GM18499 (cell line): ENCODE measurements at regions not wholly inside any gene's neighbourhood (a gene's known extent, or its start where the extent isn't known, plus 50 kb on each side); places are given as distances from the start of the nearest gene placed in this dataset.

ENCODE experiments used
- ATAC-seq: cut with Tn5 transposase; IDR thresholded peaks from one replicate; pipeline ENCODE4 v1.9.1; 2021; ENCODE audit warnings: moderate number of reproducible peaks; ENCODE audit not compliant: insufficient read depth, unreplicated experiment

GRCh38 chr3:118682921-118683320, 351.7 kb downstream of the IGSF11 start:
- no peak for ATAC-seq

- ATAC-seq = no peak
These were observed 351.0 kb downstream of the IGSF11 start for GRCh38 chr3:118683636-118684035.

- ATAC-seq = no peak
These were observed 346.2 kb downstream of the IGSF11 start for GRCh38 chr3:118688396-118688884.

GRCh38 chr3:118692416-118692815, 342.2 kb downstream of the IGSF11 start:
- ATAC-seq = no peak

GRCh38 chr3:118705487-118706219, 329.0 kb downstream of the IGSF11 start:
- ATAC-seq = no peak

GRCh38 chr3:118707991-118708390, 326.7 kb downstream of the IGSF11 start:
- ATAC-seq = no peak

- ATAC-seq = no peak
These were observed 324.1 kb downstream of the IGSF11 start for GRCh38 chr3:118710532-118710931.

GRCh38 chr3:118713502-118714207, 321.0 kb downstream of the IGSF11 start:
- ATAC-seq = no peak

- no peak for ATAC-seq
These were observed 319.8 kb downstream of the IGSF11 start for GRCh38 chr3:118714800-118715199.

GRCh38 chr3:118729546-118729945, 305.1 kb downstream of the IGSF11 start:
- no peak for ATAC-seq

GRCh38 chr3:118734664-118735063, 300.0 kb downstream of the IGSF11 start:
- ATAC-seq = no peak

GRCh38 chr3:118736107-118736506, 298.5 kb downstream of the IGSF11 start:
- no peak for ATAC-seq

- no peak for ATAC-seq
These were observed 293.8 kb downstream of the IGSF11 start for GRCh38 chr3:118740722-118741290.

GRCh38 chr3:118742760-118743159, 291.9 kb downstream of the IGSF11 start:
- no peak for ATAC-seq

- no peak for ATAC-seq
These were observed 290.5 kb downstream of the IGSF11 start for GRCh38 chr3:118744186-118744585.

GRCh38 chr3:118754406-118755252, 280.0 kb downstream of the IGSF11 start:
- ATAC-seq = no peak

GRCh38 chr3:118755253-118755801, 279.3 kb downstream of the IGSF11 start:
- ATAC-seq = no peak

GRCh38 chr3:118760585-118761290, 273.9 kb downstream of the IGSF11 start:
- ATAC-seq = no peak

- no peak for ATAC-seq
These were observed 273.4 kb downstream of the IGSF11 start for GRCh38 chr3:118761291-118761606.
